WTC11 (cell line): ENCODE measurements at regions not wholly inside any gene's neighbourhood (a gene's known extent, or its start where the extent isn't known, plus 50 kb on each side); places are given as distances from the start of the nearest gene placed in this dataset.

Experiments used
- ATF2 ChIP-seq: sonication (generic); formaldehyde crosslinking; IDR thresholded peaks from 2 replicates; pipeline ENCODE4 v1.8.1; 2022; ENCODE audit warnings: low read depth, missing genetic modification reagents, borderline replicate concordance
- EMX1 ChIP-seq: fragments of 250-450 bp; sonication (Bioruptor Pico); IDR thresholded peaks from 2 replicates; pipeline ENCODE4 v1.8.0; 2021; ENCODE audit warnings: mild to moderate bottlenecking
- ESRRA ChIP-seq: sonication (generic); formaldehyde crosslinking; IDR thresholded peaks from 2 replicates; pipeline ENCODE4 v1.8.1; 2022; ENCODE audit warnings: mild to moderate bottlenecking, missing genetic modification reagents, borderline replicate concordance
- RELA ChIP-seq: sonication (generic); formaldehyde crosslinking; IDR thresholded peaks from 2 replicates; pipeline ENCODE4 v1.8.1; 2022; ENCODE audit warnings: missing genetic modification reagents, mild to moderate bottlenecking, borderline replicate concordance
- TCF7 ChIP-seq: sonication (generic); formaldehyde crosslinking; IDR thresholded peaks from 2 replicates; pipeline ENCODE4 v1.8.0; 2022; ENCODE audit warnings: mild to moderate bottlenecking, low read depth, missing genetic modification reagents, moderate library complexity
- TF ChIP-seq, protein P1 (sequence below): fragments of 200-600 bp; IDR thresholded peaks from 2 replicates; pipeline ENCODE4 v1.8.0; 2022; ENCODE audit warnings: antibody characterized with exemption
- TF ChIP-seq, protein P2 (sequence below): sonication (generic); formaldehyde crosslinking; IDR thresholded peaks from 2 replicates; pipeline ENCODE4 v1.8.1; 2023; ENCODE audit warnings: mild to moderate bottlenecking, missing genetic modification reagents, moderate library complexity
- TF ChIP-seq, protein P3 (sequence below): sonication (generic); formaldehyde crosslinking; IDR thresholded peaks from 2 replicates; pipeline ENCODE4 v1.8.1; 2022; ENCODE audit warnings: missing genetic modification reagents, borderline replicate concordance
- TF ChIP-seq, protein P4 (sequence below): sonication (generic); formaldehyde crosslinking; IDR thresholded peaks from 2 replicates; pipeline ENCODE4 v1.8.0; 2022; ENCODE audit warnings: mild to moderate bottlenecking, missing genetic modification reagents

GRCh38 chr6:91509039-91509438 lies 922.2 kb upstream of the MAP3K7 start:
- no peak for TF ChIP-seq TCF7 (CRISPR knock-in tag)
- no peak for TF ChIP-seq EMX1 (CRISPR knock-in tag)
- TF ChIP-seq RELA (CRISPR knock-in tag) = no peak
- TF ChIP-seq, protein P1, sequence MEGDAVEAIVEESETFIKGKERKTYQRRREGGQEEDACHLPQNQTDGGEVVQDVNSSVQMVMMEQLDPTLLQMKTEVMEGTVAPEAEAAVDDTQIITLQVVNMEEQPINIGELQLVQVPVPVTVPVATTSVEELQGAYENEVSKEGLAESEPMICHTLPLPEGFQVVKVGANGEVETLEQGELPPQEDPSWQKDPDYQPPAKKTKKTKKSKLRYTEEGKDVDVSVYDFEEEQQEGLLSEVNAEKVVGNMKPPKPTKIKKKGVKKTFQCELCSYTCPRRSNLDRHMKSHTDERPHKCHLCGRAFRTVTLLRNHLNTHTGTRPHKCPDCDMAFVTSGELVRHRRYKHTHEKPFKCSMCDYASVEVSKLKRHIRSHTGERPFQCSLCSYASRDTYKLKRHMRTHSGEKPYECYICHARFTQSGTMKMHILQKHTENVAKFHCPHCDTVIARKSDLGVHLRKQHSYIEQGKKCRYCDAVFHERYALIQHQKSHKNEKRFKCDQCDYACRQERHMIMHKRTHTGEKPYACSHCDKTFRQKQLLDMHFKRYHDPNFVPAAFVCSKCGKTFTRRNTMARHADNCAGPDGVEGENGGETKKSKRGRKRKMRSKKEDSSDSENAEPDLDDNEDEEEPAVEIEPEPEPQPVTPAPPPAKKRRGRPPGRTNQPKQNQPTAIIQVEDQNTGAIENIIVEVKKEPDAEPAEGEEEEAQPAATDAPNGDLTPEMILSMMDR = no peak
- TF ChIP-seq, protein P2, sequence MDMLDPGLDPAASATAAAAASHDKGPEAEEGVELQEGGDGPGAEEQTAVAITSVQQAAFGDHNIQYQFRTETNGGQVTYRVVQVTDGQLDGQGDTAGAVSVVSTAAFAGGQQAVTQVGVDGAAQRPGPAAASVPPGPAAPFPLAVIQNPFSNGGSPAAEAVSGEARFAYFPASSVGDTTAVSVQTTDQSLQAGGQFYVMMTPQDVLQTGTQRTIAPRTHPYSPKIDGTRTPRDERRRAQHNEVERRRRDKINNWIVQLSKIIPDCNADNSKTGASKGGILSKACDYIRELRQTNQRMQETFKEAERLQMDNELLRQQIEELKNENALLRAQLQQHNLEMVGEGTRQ (CRISPR knock-in tag) = no peak
- TF ChIP-seq ATF2 (CRISPR knock-in tag) = no peak
- no peak for TF ChIP-seq ESRRA (CRISPR knock-in tag)
- TF ChIP-seq, protein P3, sequence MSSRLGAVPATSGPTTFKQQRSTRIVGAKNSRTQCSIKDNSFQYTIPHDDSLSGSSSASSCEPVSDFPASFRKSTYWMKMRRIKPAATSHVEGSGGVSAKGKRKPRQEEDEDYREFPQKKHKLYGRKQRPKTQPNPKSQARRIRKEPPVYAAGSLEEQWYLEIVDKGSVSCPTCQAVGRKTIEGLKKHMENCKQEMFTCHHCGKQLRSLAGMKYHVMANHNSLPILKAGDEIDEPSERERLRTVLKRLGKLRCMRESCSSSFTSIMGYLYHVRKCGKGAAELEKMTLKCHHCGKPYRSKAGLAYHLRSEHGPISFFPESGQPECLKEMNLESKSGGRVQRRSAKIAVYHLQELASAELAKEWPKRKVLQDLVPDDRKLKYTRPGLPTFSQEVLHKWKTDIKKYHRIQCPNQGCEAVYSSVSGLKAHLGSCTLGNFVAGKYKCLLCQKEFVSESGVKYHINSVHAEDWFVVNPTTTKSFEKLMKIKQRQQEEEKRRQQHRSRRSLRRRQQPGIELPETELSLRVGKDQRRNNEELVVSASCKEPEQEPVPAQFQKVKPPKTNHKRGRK (CRISPR knock-in tag) = no peak
- TF ChIP-seq, protein P4, sequence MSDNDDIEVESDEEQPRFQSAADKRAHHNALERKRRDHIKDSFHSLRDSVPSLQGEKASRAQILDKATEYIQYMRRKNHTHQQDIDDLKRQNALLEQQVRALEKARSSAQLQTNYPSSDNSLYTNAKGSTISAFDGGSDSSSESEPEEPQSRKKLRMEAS (CRISPR knock-in tag) = no peak
